WTC11 (cell line): ENCODE measurements at regions not wholly inside any gene's neighbourhood (a gene's known extent, or its start where the extent isn't known, plus 50 kb on each side); places are given as distances from the start of the nearest gene placed in this dataset.

ENCODE experiments used
- ATAC-seq: fragments of 200-7000 bp; cut with Tn5 transposase; 2 replicates; pipeline ENCODE4 v1.10.0; 2021; ENCODE audit warnings: mild to moderate bottlenecking, moderate library complexity
- CTCF ChIA-PET: fragments of 300-600 bp; sonication (Branson Sonifier 250); formaldehyde crosslinking; loops from one replicate; lab custom pipeline; 2021; ENCODE audit warnings: antibody characterized with exemption; lab: Charles Lee
- POLR2A ChIA-PET: fragments of 350-600 bp; sonication (Branson Sonifier 250); formaldehyde crosslinking; loops from one replicate; lab custom pipeline; 2021; ENCODE audit warnings: antibody characterized with exemption; lab: Charles Lee
- DNase-seq: peaks from one replicate; pipeline ENCODE4 v3.0.0; 2021; ENCODE audit warnings: low spot score
- H3K27ac Mint-ChIP-seq: 2 replicates; pipeline ENCODE4 v1.8.0; 2021; ENCODE audit warnings: mixed read lengths
- H3K27me3 Mint-ChIP-seq: 2 replicates; pipeline ENCODE4 v1.8.0; 2021; ENCODE audit warnings: low read depth, mild to moderate bottlenecking, moderate library complexity, mixed read lengths
- H3K36me3 Mint-ChIP-seq: 2 replicates; pipeline ENCODE4 v1.8.0; 2021; ENCODE audit warnings: mixed read lengths
- H3K4me1 Mint-ChIP-seq: 2 replicates; pipeline ENCODE4 v1.8.0; 2022; ENCODE audit warnings: mixed read lengths
- H3K4me3 Mint-ChIP-seq: 2 replicates; pipeline ENCODE4 v1.8.0; 2021; ENCODE audit warnings: mild to moderate bottlenecking, moderate library complexity, mixed read lengths
- H3K9me3 Mint-ChIP-seq: 2 replicates; pipeline ENCODE4 v1.8.0; 2021; ENCODE audit warnings: mixed read lengths
- ATF2 ChIP-seq: sonication (generic); formaldehyde crosslinking; IDR thresholded peaks from 2 replicates; pipeline ENCODE4 v1.8.1; 2022; ENCODE audit warnings: low read depth, missing genetic modification reagents, borderline replicate concordance
- CREB1 ChIP-seq: sonication (generic); formaldehyde crosslinking; IDR thresholded peaks from 2 replicates; pipeline ENCODE4 v1.8.0; 2023; ENCODE audit warnings: mild to moderate bottlenecking, missing genetic modification reagents
- ELF4 ChIP-seq: sonication (generic); formaldehyde crosslinking; IDR thresholded peaks from 2 replicates; pipeline ENCODE4 v1.8.1; 2022; ENCODE audit warnings: low read depth, mild to moderate bottlenecking, moderate library complexity, missing genetic modification reagents
- FOXK1 ChIP-seq: sonication (generic); formaldehyde crosslinking; IDR thresholded peaks from 2 replicates; pipeline ENCODE4 v1.8.0; 2022; ENCODE audit warnings: mild to moderate bottlenecking, moderate library complexity, missing genetic modification reagents
- FOXP1 ChIP-seq: sonication (generic); formaldehyde crosslinking; IDR thresholded peaks from 2 replicates; pipeline ENCODE4 v1.8.0; 2022; ENCODE audit warnings: missing genetic modification reagents, mild to moderate bottlenecking, moderate library complexity, borderline replicate concordance
- GABPB1 ChIP-seq: sonication (generic); formaldehyde crosslinking; IDR thresholded peaks from 2 replicates; pipeline ENCODE4 v1.8.1; 2023; ENCODE audit warnings: mild to moderate bottlenecking, missing genetic modification reagents
- GTF2I ChIP-seq: fragments of 250-450 bp; sonication (Bioruptor Pico); conservative IDR thresholded peaks from 2 replicates; pipeline ENCODE4 v1.4.0; 2021; ENCODE audit warnings: mild to moderate bottlenecking
- HMGA2 ChIP-seq: fragments of 250-450 bp; sonication (Bioruptor Pico); IDR thresholded peaks from 2 replicates; pipeline ENCODE4 v1.4.0; 2021; ENCODE audit warnings: mild to moderate bottlenecking, moderate library complexity
- JAZF1 ChIP-seq: fragments of 250-450 bp; sonication (Bioruptor Pico); IDR thresholded peaks from 2 replicates; pipeline ENCODE4 v1.9.0; 2021; ENCODE audit warnings: moderate library complexity, mild to moderate bottlenecking, inconsistent platforms
- KAT7 ChIP-seq: sonication (generic); formaldehyde crosslinking; IDR thresholded peaks from 2 replicates; pipeline ENCODE4 v1.8.1; 2023; ENCODE audit warnings: missing genetic modification reagents, mild to moderate bottlenecking, borderline replicate concordance
- MAX ChIP-seq: sonication (generic); formaldehyde crosslinking; IDR thresholded peaks from 2 replicates; pipeline ENCODE4 v1.8.0; 2022; ENCODE audit warnings: mild to moderate bottlenecking, missing genetic modification reagents
- MXD4 ChIP-seq: fragments of 250-450 bp; sonication (Bioruptor Pico); IDR thresholded peaks from 2 replicates; pipeline ENCODE4 v1.8.0; 2021; ENCODE audit warnings: mild to moderate bottlenecking, moderate library complexity, borderline replicate concordance
- MYBL2 ChIP-seq: sonication (generic); formaldehyde crosslinking; IDR thresholded peaks from 2 replicates; pipeline ENCODE4 v1.8.1; 2023; ENCODE audit warnings: mild to moderate bottlenecking, moderate library complexity, missing genetic modification reagents
- NFATC4 ChIP-seq: fragments of 250-450 bp; sonication (Bioruptor Pico); IDR thresholded peaks from 2 replicates; pipeline ENCODE4 v1.9.0; 2021; ENCODE audit warnings: mild to moderate bottlenecking
- NFYB ChIP-seq: sonication (generic); formaldehyde crosslinking; conservative IDR thresholded peaks from 2 replicates; pipeline ENCODE4 v1.8.0; 2022; ENCODE audit warnings: low read depth, missing genetic modification reagents
- PRRX2 ChIP-seq: fragments of 250-450 bp; sonication (Bioruptor Pico); IDR thresholded peaks from 2 replicates; pipeline ENCODE4 v1.8.0; 2021; ENCODE audit warnings: mild to moderate bottlenecking
- SMAD3 ChIP-seq: sonication (generic); formaldehyde crosslinking; IDR thresholded peaks from 2 replicates; pipeline ENCODE4 v1.8.0; 2022; ENCODE audit warnings: missing genetic modification reagents, mild to moderate bottlenecking, borderline replicate concordance
- SMAD4 ChIP-seq: sonication (generic); formaldehyde crosslinking; IDR thresholded peaks from 2 replicates; pipeline ENCODE4 v1.8.0; 2022; ENCODE audit warnings: mild to moderate bottlenecking, missing genetic modification reagents
- SOX15 ChIP-seq: fragments of 250-450 bp; sonication (Bioruptor Pico); IDR thresholded peaks from 2 replicates; pipeline ENCODE4 v1.9.0; 2021; ENCODE audit warnings: mild to moderate bottlenecking
- TEAD1 ChIP-seq: sonication (generic); formaldehyde crosslinking; IDR thresholded peaks from 2 replicates; pipeline ENCODE4 v1.8.0; 2022; ENCODE audit warnings: mild to moderate bottlenecking, missing genetic modification reagents
- ZNF121 ChIP-seq: sonication (generic); formaldehyde crosslinking; IDR thresholded peaks from 2 replicates; pipeline ENCODE4 v1.8.0; 2023; ENCODE audit warnings: missing genetic modification reagents
- ZNF138 ChIP-seq: sonication (generic); formaldehyde crosslinking; conservative IDR thresholded peaks from 2 replicates; pipeline ENCODE4 v1.8.1; 2022; ENCODE audit warnings: mild to moderate bottlenecking, moderate library complexity, missing genetic modification reagents
- ZNF219 ChIP-seq: sonication (generic); formaldehyde crosslinking; IDR thresholded peaks from 2 replicates; pipeline ENCODE4 v1.8.0; 2023; ENCODE audit warnings: missing genetic modification reagents, mild to moderate bottlenecking, borderline replicate concordance
- ZNF263 ChIP-seq: sonication (generic); formaldehyde crosslinking; IDR thresholded peaks from 2 replicates; pipeline ENCODE4 v1.8.1; 2022; ENCODE audit warnings: low read depth, mild to moderate bottlenecking, moderate library complexity, missing genetic modification reagents
- ZNF416 ChIP-seq: fragments of 250-450 bp; sonication (Bioruptor Pico); IDR thresholded peaks from 2 replicates; pipeline ENCODE4 v1.9.0; 2021; ENCODE audit warnings: mild to moderate bottlenecking, inconsistent platforms
- ZNF671 ChIP-seq: fragments of 250-450 bp; sonication (Bioruptor Pico); IDR thresholded peaks from 2 replicates; pipeline ENCODE4 v1.8.0; 2021; ENCODE audit warnings: mild to moderate bottlenecking
- TF ChIP-seq, protein P1 (sequence below): sonication (generic); formaldehyde crosslinking; IDR thresholded peaks from 2 replicates; pipeline ENCODE4 v1.8.1; 2023; ENCODE audit warnings: mild to moderate bottlenecking, missing genetic modification reagents, moderate library complexity

DNA sequence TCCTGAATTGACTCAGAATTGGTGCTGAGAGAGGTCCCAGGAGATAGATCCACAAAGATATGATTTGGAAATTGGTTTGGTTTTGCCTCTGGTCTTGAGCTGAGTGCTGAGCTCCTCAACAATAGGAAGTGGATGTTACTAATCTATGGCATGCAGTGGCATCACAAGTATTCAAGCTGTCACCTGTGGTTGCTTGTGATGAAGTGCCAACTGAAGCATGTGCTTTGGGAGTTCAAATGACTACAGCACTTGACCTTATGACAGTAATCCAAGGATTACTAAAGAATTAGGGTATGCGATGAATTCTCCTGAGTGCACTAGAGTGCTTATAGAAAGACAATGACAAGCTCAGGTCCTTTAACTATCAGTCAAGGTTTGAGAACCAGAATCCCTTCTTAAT is 406.2 kb downstream of the NOVA1 start:
- ChIA-PET CTCF (no interaction called here), POLR2A (no interaction called here)
- no peaks in the 10 kb centered on the region for H3K27me3 Mint-ChIP-seq
- ATAC-seq (no peak), DNase-seq (no peak)
- H3K27ac Mint-ChIP-seq: no peak overlapping the region
- no peak overlapping the region for H3K4me3 Mint-ChIP-seq
- 0 out of 2 replicates have a peak, but pooled peaks cover 2% of the 10 kb centered on the region for H3K4me1 Mint-ChIP-seq
- H3K9me3 Mint-ChIP-seq: peaks cover 3% of the 10 kb centered on the region; the same call in 1 of the 2 replicates
- no peaks in the 10 kb centered on the region for H3K36me3 Mint-ChIP-seq
- TF ChIP-seq NFYB (CRISPR knock-in tag): no peak
- TF ChIP-seq ZNF219: no peak
- TF ChIP-seq MXD4: no peak
- TF ChIP-seq ZNF121 (CRISPR knock-in tag): no peak
- TF ChIP-seq MAX (CRISPR knock-in tag): no peak
- no peak for TF ChIP-seq KAT7
- TF ChIP-seq ZNF138 (CRISPR knock-in tag): no peak
- no peak for TF ChIP-seq ZNF416 (CRISPR knock-in tag)
- TF ChIP-seq HMGA2: no peak
- TF ChIP-seq ZNF671: no peak
- TF ChIP-seq TEAD1 (CRISPR knock-in tag): no peak
- TF ChIP-seq SOX15: no peak
- no peak for TF ChIP-seq MYBL2 (CRISPR knock-in tag)
- TF ChIP-seq, protein P1, sequence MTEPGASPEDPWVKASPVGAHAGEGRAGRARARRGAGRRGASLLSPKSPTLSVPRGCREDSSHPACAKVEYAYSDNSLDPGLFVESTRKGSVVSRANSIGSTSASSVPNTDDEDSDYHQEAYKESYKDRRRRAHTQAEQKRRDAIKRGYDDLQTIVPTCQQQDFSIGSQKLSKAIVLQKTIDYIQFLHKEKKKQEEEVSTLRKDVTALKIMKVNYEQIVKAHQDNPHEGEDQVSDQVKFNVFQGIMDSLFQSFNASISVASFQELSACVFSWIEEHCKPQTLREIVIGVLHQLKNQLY: no peak
- no peak for TF ChIP-seq GTF2I
- no peak for TF ChIP-seq SMAD4 (CRISPR knock-in tag)
- TF ChIP-seq FOXK1 (CRISPR knock-in tag): no peak

GRCh38 chr14:26191123-26191522 is 406.7 kb downstream of the NOVA1 start:
- H3K9me3 Mint-ChIP-seq: peaks cover under 1% of the 10 kb centered on the region; the same call in 1 of the 2 replicates
- no peak overlapping the region for H3K27ac Mint-ChIP-seq
- no peak overlapping the region for H3K4me3 Mint-ChIP-seq
- no peaks in the 10 kb centered on the region for H3K36me3 Mint-ChIP-seq
- H3K4me1 Mint-ChIP-seq: 0 out of 2 replicates have a peak, but pooled peaks cover 2% of the 10 kb centered on the region
- TF ChIP-seq ZNF263 (CRISPR knock-in tag): no peak
- TF ChIP-seq FOXP1 (CRISPR knock-in tag): no peak
- TF ChIP-seq SMAD3 (CRISPR knock-in tag): no peak
- TF ChIP-seq JAZF1 (CRISPR knock-in tag): no peak
- TF ChIP-seq MXD4: no peak
- no peak for TF ChIP-seq ELF4 (CRISPR knock-in tag)
- TF ChIP-seq SMAD4 (CRISPR knock-in tag): no peak
- TF ChIP-seq ZNF219: no peak
- no peak for TF ChIP-seq TEAD1 (CRISPR knock-in tag)
- no peak for TF ChIP-seq GTF2I
- TF ChIP-seq PRRX2 (CRISPR knock-in tag): no peak
- no peak for TF ChIP-seq NFATC4 (CRISPR knock-in tag)
- no peak for TF ChIP-seq KAT7
- TF ChIP-seq CREB1 (CRISPR knock-in tag): no peak
- no peak for TF ChIP-seq MAX (CRISPR knock-in tag)
- TF ChIP-seq GABPB1 (CRISPR knock-in tag): no peak
- no peak for TF ChIP-seq ATF2 (CRISPR knock-in tag)
- H3K27me3 Mint-ChIP-seq: no peaks in the 10 kb centered on the region
- POLR2A ChIA-PET: no interaction called here
- CTCF ChIA-PET: no interaction called here
- DNase-seq (no peak), ATAC-seq (no peak)
